22Rv1 (cell line): ENCODE measurements at regions not wholly inside any gene's neighbourhood (a gene's known extent, or its start where the extent isn't known, plus 50 kb on each side); places are given as distances from the start of the nearest gene placed in this dataset.

ENCODE experiments used
- ZFX ChIP-seq: fragments of 450-650 bp; IDR thresholded peaks from 2 replicates; pipeline ENCODE4 v1.6.1; 2017; ENCODE audit warnings: antibody characterized with exemption, borderline replicate concordance
- TF ChIP-seq, protein P1 (sequence below): fragments of 450-650 bp; IDR thresholded peaks from 2 replicates; pipeline ENCODE4 v1.5.1; 2017; ENCODE audit warnings: mild to moderate bottlenecking

DNA sequence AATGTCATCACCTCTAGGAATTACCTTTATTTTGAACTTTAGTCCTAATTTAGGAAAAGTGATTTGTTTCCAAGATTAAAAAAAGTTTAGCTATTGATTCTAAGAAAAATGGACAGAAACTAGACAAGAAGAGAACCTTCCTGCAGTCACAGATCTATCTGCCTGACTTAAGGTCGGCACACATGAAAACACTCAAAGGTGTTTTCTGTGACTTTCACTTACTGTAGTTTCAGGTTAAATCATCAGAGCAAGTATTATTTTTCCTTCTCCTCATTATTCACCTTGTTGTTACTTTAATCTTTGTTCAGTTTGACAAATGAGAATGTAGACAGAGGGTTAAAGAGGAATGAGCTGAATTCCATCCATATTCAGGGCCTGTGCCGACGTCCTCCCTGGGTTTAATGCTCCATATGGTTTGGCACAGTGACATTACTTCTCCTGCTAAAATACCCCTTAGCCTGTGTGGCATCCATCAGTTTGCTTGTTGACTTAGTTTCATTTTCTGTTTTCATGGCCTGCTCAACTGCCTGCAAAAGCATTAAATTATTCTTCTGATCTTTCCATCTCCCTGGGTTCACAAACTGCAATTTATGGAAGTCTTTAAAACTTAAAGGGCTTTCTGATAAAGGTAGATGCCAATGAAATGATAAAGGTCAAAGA is 352.7 kb downstream of the NKX6-1 start:
- TF ChIP-seq, protein P1, sequence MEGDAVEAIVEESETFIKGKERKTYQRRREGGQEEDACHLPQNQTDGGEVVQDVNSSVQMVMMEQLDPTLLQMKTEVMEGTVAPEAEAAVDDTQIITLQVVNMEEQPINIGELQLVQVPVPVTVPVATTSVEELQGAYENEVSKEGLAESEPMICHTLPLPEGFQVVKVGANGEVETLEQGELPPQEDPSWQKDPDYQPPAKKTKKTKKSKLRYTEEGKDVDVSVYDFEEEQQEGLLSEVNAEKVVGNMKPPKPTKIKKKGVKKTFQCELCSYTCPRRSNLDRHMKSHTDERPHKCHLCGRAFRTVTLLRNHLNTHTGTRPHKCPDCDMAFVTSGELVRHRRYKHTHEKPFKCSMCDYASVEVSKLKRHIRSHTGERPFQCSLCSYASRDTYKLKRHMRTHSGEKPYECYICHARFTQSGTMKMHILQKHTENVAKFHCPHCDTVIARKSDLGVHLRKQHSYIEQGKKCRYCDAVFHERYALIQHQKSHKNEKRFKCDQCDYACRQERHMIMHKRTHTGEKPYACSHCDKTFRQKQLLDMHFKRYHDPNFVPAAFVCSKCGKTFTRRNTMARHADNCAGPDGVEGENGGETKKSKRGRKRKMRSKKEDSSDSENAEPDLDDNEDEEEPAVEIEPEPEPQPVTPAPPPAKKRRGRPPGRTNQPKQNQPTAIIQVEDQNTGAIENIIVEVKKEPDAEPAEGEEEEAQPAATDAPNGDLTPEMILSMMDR, result no peak
- no peak for TF ChIP-seq ZFX
